ENCODE measurements at regions not wholly inside any gene's neighbourhood (a gene's known extent, or its start where the extent isn't known, plus 50 kb on each side); places are given as distances from the start of the nearest gene placed in this dataset.
"Not testable (repeated sequence)": the region's sequence is repeated elsewhere in the genome, so short reads cannot be mapped to it uniquely, and the experiment has no call there.

GRCh38 chr12:23380419-23381100 lies 568.9 kb downstream of the SOX5 start:
- Histone ChIP-seq H3K4me3 (ENCODE audit: insufficient read depth, low read length, poor library complexity, severe bottlenecking) (no peak overlapping the region), H3K27me3 (ENCODE audit: low read length) (no peaks in the 10 kb centered on the region), H3K9me2 (replicated peaks; ENCODE audit: insufficient read depth, low read length) (no peaks in the 10 kb centered on the region), H3K9ac (ENCODE audit: low read length) (no peak overlapping the region), H3K79me2 (ENCODE audit: insufficient read depth, low read length) (no peaks in the 10 kb centered on the region), H3K4me2 (ENCODE audit: low read depth, low read length, poor library complexity, severe bottlenecking) (no peak overlapping the region), H3K9me3 (ENCODE audit: insufficient read depth, low read length) (no peaks in the 10 kb centered on the region), H3K27ac (ENCODE audit: low read depth, low read length) (no peak overlapping the region), H3F3A (ENCODE audit: insufficient read depth) (no peaks in the 10 kb centered on the region), H4K20me1 (ENCODE audit: low read depth, low read length) (no peaks in the 10 kb centered on the region), H2AFZ (ENCODE audit: low read depth, low read length, severe bottlenecking) (no peak overlapping the region), H3K36me3 (ENCODE audit: low read length) (no peaks in the 10 kb centered on the region)
- TF ChIP-seq CTCF (IDR thresholded peaks at IDR 0.05; ENCODE audit: insufficient read depth, low read length, poor library complexity, severe bottlenecking) (no peak), EZH2phosphoT487 (conservative IDR thresholded peaks at IDR 0.05; ENCODE audit: low read length) (no peak)

GRCh38 chr12:23388898-23389297 lies 560.6 kb downstream of the SOX5 start:
- not testable (repeated sequence) for H3K4me2 ChIP-seq (ENCODE audit: low read depth, low read length, poor library complexity, severe bottlenecking); H3K9me2 ChIP-seq (replicated peaks; ENCODE audit: insufficient read depth, low read length); H3K79me2 ChIP-seq (ENCODE audit: insufficient read depth, low read length); H3K9ac ChIP-seq (ENCODE audit: low read length); H3K36me3 ChIP-seq (ENCODE audit: low read length); H3K9me3 ChIP-seq (ENCODE audit: insufficient read depth, low read length); H3F3A ChIP-seq (ENCODE audit: insufficient read depth); H4K20me1 ChIP-seq (ENCODE audit: low read depth, low read length); H3K27me3 ChIP-seq (ENCODE audit: low read length); H3K4me3 ChIP-seq (ENCODE audit: insufficient read depth, low read length, poor library complexity, severe bottlenecking); H3K27ac ChIP-seq (ENCODE audit: low read depth, low read length); H2AFZ ChIP-seq (ENCODE audit: low read depth, low read length, severe bottlenecking)

- H4K20me1 ChIP-seq (ENCODE audit: low read depth, low read length); H3K36me3 ChIP-seq (ENCODE audit: low read length); H3K9me2 ChIP-seq (replicated peaks; ENCODE audit: insufficient read depth, low read length); H3K9me3 ChIP-seq (ENCODE audit: insufficient read depth, low read length); H3K27me3 ChIP-seq (ENCODE audit: low read length); H2AFZ ChIP-seq (ENCODE audit: low read depth, low read length, severe bottlenecking); H3K4me2 ChIP-seq (ENCODE audit: low read depth, low read length, poor library complexity, severe bottlenecking); H3K9ac ChIP-seq (ENCODE audit: low read length); H3K79me2 ChIP-seq (ENCODE audit: insufficient read depth, low read length); H3F3A ChIP-seq (ENCODE audit: insufficient read depth); H3K4me3 ChIP-seq (ENCODE audit: insufficient read depth, low read length, poor library complexity, severe bottlenecking); H3K27ac ChIP-seq (ENCODE audit: low read depth, low read length): not testable (repeated sequence)
These were observed 560.2 kb downstream of the SOX5 start for GRCh38 chr12:23389315-23389714.

GRCh38 chr12:23399402-23399933 lies 550.0 kb downstream of the SOX5 start:
- Histone ChIP-seq H4K20me1 (ENCODE audit: low read depth, low read length) (no peaks in the 10 kb centered on the region), H2AFZ (ENCODE audit: low read depth, low read length, severe bottlenecking) (no peak overlapping the region), H3K79me2 (ENCODE audit: insufficient read depth, low read length) (no peaks in the 10 kb centered on the region), H3K27me3 (ENCODE audit: low read length) (no peaks in the 10 kb centered on the region), H3K36me3 (ENCODE audit: low read length) (no peaks in the 10 kb centered on the region), H3K27ac (ENCODE audit: low read depth, low read length) (no peak overlapping the region), H3K4me3 (ENCODE audit: insufficient read depth, low read length, poor library complexity, severe bottlenecking) (no peak overlapping the region), H3K9me3 (ENCODE audit: insufficient read depth, low read length) (no peaks in the 10 kb centered on the region), H3F3A (ENCODE audit: insufficient read depth) (no peaks in the 10 kb centered on the region), H3K4me2 (ENCODE audit: low read depth, low read length, poor library complexity, severe bottlenecking) (no peak overlapping the region), H3K9me2 (replicated peaks; ENCODE audit: insufficient read depth, low read length) (no peaks in the 10 kb centered on the region), H3K9ac (ENCODE audit: low read length) (no peak overlapping the region)
- TF ChIP-seq EZH2phosphoT487 (conservative IDR thresholded peaks at IDR 0.05; ENCODE audit: low read length) (no peak), CTCF (IDR thresholded peaks at IDR 0.05; ENCODE audit: insufficient read depth, low read length, poor library complexity, severe bottlenecking) (no peak)
